ENCODE measurements at regions not wholly inside any gene's neighbourhood (a gene's known extent, or its start where the extent isn't known, plus 50 kb on each side); places are given as distances from the start of the nearest gene placed in this dataset.

- no peak for DNase-seq (ENCODE audit: low read depth)
Measured at GRCh38 chr14:38040411-38040810, 167.3 kb upstream of the SSTR1 start.

GRCh38 chr14:38042322-38042721, 165.4 kb upstream of the SSTR1 start:
- H3K4me3 ChIP-seq (ENCODE audit: low read depth, low read length): no peak overlapping the region
- TF ChIP-seq CTCF (conservative IDR thresholded peaks at IDR 0.05; ENCODE audit: low read depth, low read length): no peak
- peak; percentile 29 for DNase-seq (ENCODE audit: low read depth)

More at GRCh38 chr14:38040411-38040810, 167.3 kb upstream of the SSTR1 start:
- no peak overlapping the region for H3K4me3 ChIP-seq (ENCODE audit: low read depth, low read length)
- TF ChIP-seq CTCF (conservative IDR thresholded peaks at IDR 0.05; ENCODE audit: low read depth, low read length): no peak

GRCh38 chr14:38044710-38045109, 163.0 kb upstream of the SSTR1 start:
- TF ChIP-seq CTCF (conservative IDR thresholded peaks at IDR 0.05; ENCODE audit: low read depth, low read length): no peak
- no peak for DNase-seq (ENCODE audit: low read depth)
- H3K4me3 ChIP-seq (ENCODE audit: low read depth, low read length): no peak overlapping the region

- no peak for DNase-seq (ENCODE audit: low read depth)
- TF ChIP-seq CTCF (conservative IDR thresholded peaks at IDR 0.05; ENCODE audit: low read depth, low read length): no peak
- no peak overlapping the region for H3K4me3 ChIP-seq (ENCODE audit: low read depth, low read length)
Measured at GRCh38 chr14:38045461-38045860, 162.2 kb upstream of the SSTR1 start.

- no peak for TF ChIP-seq CTCF (conservative IDR thresholded peaks at IDR 0.05; ENCODE audit: low read depth, low read length)
- DNase-seq (ENCODE audit: low read depth): no peak
- H3K4me3 ChIP-seq (ENCODE audit: low read depth, low read length): no peak overlapping the region
Measured at GRCh38 chr14:38046160-38046559, 161.5 kb upstream of the SSTR1 start.

- no peak overlapping the region for H3K4me3 ChIP-seq (ENCODE audit: low read depth, low read length)
- peak; percentile 10 for DNase-seq (ENCODE audit: low read depth)
- TF ChIP-seq CTCF (conservative IDR thresholded peaks at IDR 0.05; ENCODE audit: low read depth, low read length): no peak
Measured at GRCh38 chr14:38047195-38047902, 160.4 kb upstream of the SSTR1 start.

GRCh38 chr14:38053666-38054065, 154.0 kb upstream of the SSTR1 start:
- no peak for DNase-seq (ENCODE audit: low read depth)
- H3K4me3 ChIP-seq (ENCODE audit: low read depth, low read length): no peak overlapping the region
- no peak for TF ChIP-seq CTCF (conservative IDR thresholded peaks at IDR 0.05; ENCODE audit: low read depth, low read length)
